HEK293T (cell line): ENCODE measurements at regions not wholly inside any gene's neighbourhood (a gene's known extent, or its start where the extent isn't known, plus 50 kb on each side); places are given as distances from the start of the nearest gene placed in this dataset.
"Not testable (repeated sequence)": the region's sequence is repeated elsewhere in the genome, so short reads cannot be mapped to it uniquely, and the experiment has no call there.

Experiments used
- CTCF ChIA-PET: fragments of 350-600 bp; formaldehyde crosslinking; extraction: SDS; loops from one replicate; lab custom pipeline; 2021; ENCODE audit warnings: antibody characterized with exemption, inconsistent platforms; lab: Yijun Ruan, JAX
- POLR2A ChIA-PET: fragments of 350-600 bp; formaldehyde crosslinking; extraction: SDS; loops from one replicate; lab custom pipeline; 2020; ENCODE audit warnings: antibody characterized with exemption, inconsistent platforms; lab: Yijun Ruan, JAX
- DNase-seq: peaks from one replicate; pipeline ENCODE4 v3.0.0; 2012; ENCODE audit warnings: mixed read lengths; ENCODE audit errors: extremely low spot score
- ARNT ChIP-seq: fragments of 450-650 bp; IDR thresholded peaks from 2 replicates; pipeline ENCODE4 v1.6.1; 2017; ENCODE audit warnings: mild to moderate bottlenecking
- BHLHE40 ChIP-seq: fragments of 450-650 bp; IDR thresholded peaks from 2 replicates; pipeline ENCODE4 v1.6.1; 2016; ENCODE audit warnings: mild to moderate bottlenecking, moderate library complexity, borderline replicate concordance
- CTBP1 ChIP-seq: fragments of 450-650 bp; IDR thresholded peaks from 2 replicates; pipeline ENCODE4 v1.6.1; 2016; ENCODE audit warnings: borderline replicate concordance
- ELF4 ChIP-seq: fragments of 450-650 bp; IDR thresholded peaks from 2 replicates; pipeline ENCODE4 v1.6.1; 2017; ENCODE audit warnings: antibody characterized with exemption
- FOXA1 ChIP-seq: fragments of 450-650 bp; IDR thresholded peaks from 2 replicates; pipeline ENCODE4 v1.6.1; 2016; ENCODE audit warnings: mild to moderate bottlenecking
- FOXK2 ChIP-seq: fragments of 450-650 bp; IDR thresholded peaks from 2 replicates; pipeline ENCODE4 v1.6.1; 2016; ENCODE audit warnings: mild to moderate bottlenecking
- FOXM1 ChIP-seq: fragments of 450-650 bp; IDR thresholded peaks from 2 replicates; pipeline ENCODE4 v1.6.1; 2017; ENCODE audit warnings: mild to moderate bottlenecking, borderline replicate concordance
- HDGF ChIP-seq: fragments of 450-650 bp; IDR thresholded peaks from 2 replicates; pipeline ENCODE4 v1.6.1; 2017; ENCODE audit warnings: antibody characterized with exemption, borderline replicate concordance
- L3MBTL2 ChIP-seq: fragments of 450-650 bp; conservative IDR thresholded peaks from 2 replicates; pipeline ENCODE4 v1.6.1; 2016; ENCODE audit warnings: mild to moderate bottlenecking
- LEF1 ChIP-seq: fragments of 450-650 bp; IDR thresholded peaks from 2 replicates; pipeline ENCODE4 v1.6.1; 2017; ENCODE audit warnings: mild to moderate bottlenecking, borderline replicate concordance
- NFRKB ChIP-seq: fragments of 450-650 bp; IDR thresholded peaks from 2 replicates; pipeline ENCODE4 v1.6.1; 2016; ENCODE audit warnings: mild to moderate bottlenecking, moderate library complexity
- PKNOX1 ChIP-seq: fragments of 450-650 bp; IDR thresholded peaks from 2 replicates; pipeline ENCODE4 v1.6.1; 2016
- SP1 ChIP-seq: fragments of 450-650 bp; IDR thresholded peaks from 2 replicates; pipeline ENCODE4 v1.6.1; 2017
- SUZ12 ChIP-seq: fragments of 450-650 bp; IDR thresholded peaks from 2 replicates; pipeline ENCODE4 v1.6.1; 2016; ENCODE audit warnings: mild to moderate bottlenecking
- TARDBP ChIP-seq: fragments of 450-650 bp; IDR thresholded peaks from 2 replicates; pipeline ENCODE4 v1.6.1; 2016
- ZNF384 ChIP-seq: fragments of 450-650 bp; IDR thresholded peaks from 2 replicates; pipeline ENCODE4 v1.6.1; 2016

GRCh38 chrX:144006811-144007210, 122.9 kb downstream of the UBE2NL start:
- TF ChIP-seq TARDBP (no peak), ELF4 (no peak), BHLHE40 (no peak)
- ChIA-PET POLR2A (no interaction called here), CTCF (no interaction called here)
- no peak for DNase-seq

GRCh38 chrX:144040793-144041192, 156.9 kb downstream of the UBE2NL start:
- no peak for DNase-seq
- ChIA-PET POLR2A (no interaction called here), CTCF (no interaction called here)
- TF ChIP-seq LEF1 = no peak
- no peak for TF ChIP-seq PKNOX1
- TF ChIP-seq FOXM1 = no peak
- no peak for TF ChIP-seq SUZ12
- TF ChIP-seq BHLHE40 = no peak
- no peak for TF ChIP-seq FOXK2
- no peak for TF ChIP-seq ARNT
- TF ChIP-seq FOXA1 = no peak
- TF ChIP-seq NFRKB = no peak

GRCh38 chrX:144042271-144042670, 158.4 kb downstream of the UBE2NL start:
- ChIA-PET POLR2A (no interaction called here), CTCF (no interaction called here)
- no peak for TF ChIP-seq FOXA1
- TF ChIP-seq HDGF = no peak
- no peak for TF ChIP-seq FOXM1
- no peak for TF ChIP-seq ARNT
- no peak for TF ChIP-seq ELF4
- TF ChIP-seq ZNF384 = no peak
- no peak for TF ChIP-seq SP1
- no peak for TF ChIP-seq LEF1
- TF ChIP-seq CTBP1 = no peak
- TF ChIP-seq PKNOX1 = no peak
- no peak for TF ChIP-seq BHLHE40
- no peak for DNase-seq

- POLR2A ChIA-PET = no interaction called here
- CTCF ChIA-PET = no interaction called here
- TF ChIP-seq ARNT = no peak
- no peak for TF ChIP-seq TARDBP
- no peak for TF ChIP-seq SP1
- TF ChIP-seq FOXM1 = no peak
- TF ChIP-seq L3MBTL2 = no peak
- no peak for DNase-seq
Measured at GRCh38 chrX:144075432-144075831, 191.6 kb downstream of the UBE2NL start.

GRCh38 chrX:144082237-144082636, 198.4 kb downstream of the UBE2NL start:
- POLR2A ChIA-PET, DNase-seq, CTCF ChIA-PET: not testable (repeated sequence)

GRCh38 chrX:144089674-144090073, 205.8 kb downstream of the UBE2NL start:
- POLR2A ChIA-PET, DNase-seq, CTCF ChIA-PET: not testable (repeated sequence)

- DNase-seq, CTCF ChIA-PET, POLR2A ChIA-PET: not testable (repeated sequence)
Measured at GRCh38 chrX:144092116-144092515, 208.2 kb downstream of the UBE2NL start.

- POLR2A ChIA-PET, CTCF ChIA-PET, DNase-seq: not testable (repeated sequence)
Measured at GRCh38 chrX:144119490-144119889, 235.6 kb downstream of the UBE2NL start.

GRCh38 chrX:144121566-144121965, 237.7 kb downstream of the UBE2NL start:
- POLR2A ChIA-PET, CTCF ChIA-PET, DNase-seq: not testable (repeated sequence)

- DNase-seq, POLR2A ChIA-PET, CTCF ChIA-PET: not testable (repeated sequence)
Measured at GRCh38 chrX:144127570-144128169, 243.8 kb downstream of the UBE2NL start.

- DNase-seq, POLR2A ChIA-PET, CTCF ChIA-PET: not testable (repeated sequence)
Measured at GRCh38 chrX:144129511-144129910, 245.6 kb downstream of the UBE2NL start.

- CTCF ChIA-PET, DNase-seq, POLR2A ChIA-PET: not testable (repeated sequence)
Measured at GRCh38 chrX:144130507-144130906, 246.6 kb downstream of the UBE2NL start.

- DNase-seq, POLR2A ChIA-PET, CTCF ChIA-PET: not testable (repeated sequence)
Measured at GRCh38 chrX:144131080-144131479, 247.2 kb downstream of the UBE2NL start.

GRCh38 chrX:144134448-144135119, 250.7 kb downstream of the UBE2NL start:
- CTCF ChIA-PET, POLR2A ChIA-PET: not testable (repeated sequence)

More at GRCh38 chrX:144134448-144135119, 250.7 kb downstream of the UBE2NL start:
- DNase-seq = not testable (repeated sequence)
